Midbrain (tissue), 1 donor: ENCODE measurements at regions not wholly inside any gene's neighbourhood (a gene's known extent, or its start where the extent isn't known, plus 50 kb on each side); places are given as distances from the start of the nearest gene placed in this dataset.

Experiments
- DNase-seq: peaks from one replicate; lab custom pipeline; 2025; lab: John Stamatoyannopoulos, UW

DNA sequence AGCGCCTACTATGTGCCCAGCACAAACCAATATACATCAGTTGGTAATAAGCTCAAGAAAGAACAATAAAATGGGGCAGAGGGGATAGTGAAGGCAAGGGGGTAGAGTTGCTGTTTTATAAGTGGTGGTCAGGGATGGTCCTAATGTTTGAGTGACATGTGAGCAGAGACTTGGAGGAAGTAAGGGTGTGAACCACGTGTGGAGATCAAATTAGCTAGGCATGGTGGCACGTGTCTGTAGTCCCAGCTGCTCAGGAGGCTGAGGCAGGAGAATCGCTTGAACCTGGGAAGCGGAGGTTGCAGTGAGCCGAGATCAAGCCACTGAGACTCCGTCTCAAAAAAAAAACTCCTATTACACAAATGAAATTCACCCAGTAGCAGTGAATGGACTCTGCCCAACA, 56.5 kb downstream of the IRX6 start:
- DNase-seq = no peak

DNA sequence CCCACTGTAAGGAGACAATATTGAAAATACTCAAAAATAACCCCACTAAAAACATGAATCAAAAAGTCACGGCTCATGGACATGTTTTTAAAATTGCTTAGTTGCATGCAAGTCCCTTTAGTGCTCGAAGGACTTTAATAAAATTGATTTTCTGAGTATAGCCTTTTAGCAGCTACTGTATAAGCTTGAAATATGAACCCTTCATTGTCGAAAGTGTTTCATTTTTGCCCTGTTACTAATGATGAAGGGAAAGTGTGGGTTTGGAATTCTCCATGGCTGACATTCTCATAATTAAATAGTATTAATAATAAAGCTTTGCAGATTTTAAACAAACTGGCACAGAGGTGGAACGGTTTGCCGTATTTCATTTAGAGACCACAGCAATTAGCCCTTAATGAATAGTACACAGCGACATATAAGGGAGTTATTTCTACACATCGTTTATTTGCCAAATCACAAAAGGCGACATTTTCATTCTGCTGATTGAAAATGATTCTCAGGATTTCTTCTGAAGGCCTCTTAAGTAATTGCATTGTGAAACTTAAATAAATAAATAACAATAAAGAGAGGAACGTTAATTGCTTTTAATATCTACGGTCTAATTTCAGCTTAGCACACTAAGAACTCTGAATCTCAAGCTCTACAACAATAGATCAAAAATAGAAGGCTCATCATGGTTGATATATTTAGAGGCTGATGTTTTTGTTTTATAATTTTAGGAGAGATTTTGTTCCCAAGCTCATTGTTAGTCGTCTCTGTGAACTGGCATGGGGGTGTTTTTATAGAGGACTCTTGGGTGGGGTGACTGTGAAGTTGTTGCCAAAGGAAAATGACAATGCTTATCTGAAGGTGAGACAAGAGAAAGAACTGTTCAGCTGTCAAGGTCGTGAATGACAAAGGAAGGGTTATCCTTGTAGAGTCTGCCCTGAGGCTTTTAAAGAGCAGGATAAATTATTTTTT, 60.6 kb downstream of the IRX6 start:
- DNase-seq = no peak

DNA sequence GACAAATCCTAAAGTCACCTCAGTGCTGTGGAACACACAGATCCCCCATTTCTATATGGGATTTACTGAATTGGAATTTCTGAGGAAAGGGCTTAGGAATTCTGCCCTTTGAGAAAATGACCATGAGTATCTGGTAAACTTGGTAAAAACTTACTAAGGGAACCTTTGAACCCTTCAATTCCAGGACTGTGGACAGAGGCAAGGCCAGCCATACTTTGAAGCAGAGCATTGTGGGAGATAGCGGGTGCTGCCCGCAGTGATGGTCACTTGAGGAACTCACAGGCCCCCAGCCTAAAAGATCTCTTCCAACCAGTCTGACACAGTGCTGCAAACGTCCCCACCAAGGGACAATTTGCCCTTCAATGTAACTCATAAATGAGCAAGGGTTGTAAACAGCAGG, 61.4 kb downstream of the IRX6 start:
- no peak for DNase-seq

DNA sequence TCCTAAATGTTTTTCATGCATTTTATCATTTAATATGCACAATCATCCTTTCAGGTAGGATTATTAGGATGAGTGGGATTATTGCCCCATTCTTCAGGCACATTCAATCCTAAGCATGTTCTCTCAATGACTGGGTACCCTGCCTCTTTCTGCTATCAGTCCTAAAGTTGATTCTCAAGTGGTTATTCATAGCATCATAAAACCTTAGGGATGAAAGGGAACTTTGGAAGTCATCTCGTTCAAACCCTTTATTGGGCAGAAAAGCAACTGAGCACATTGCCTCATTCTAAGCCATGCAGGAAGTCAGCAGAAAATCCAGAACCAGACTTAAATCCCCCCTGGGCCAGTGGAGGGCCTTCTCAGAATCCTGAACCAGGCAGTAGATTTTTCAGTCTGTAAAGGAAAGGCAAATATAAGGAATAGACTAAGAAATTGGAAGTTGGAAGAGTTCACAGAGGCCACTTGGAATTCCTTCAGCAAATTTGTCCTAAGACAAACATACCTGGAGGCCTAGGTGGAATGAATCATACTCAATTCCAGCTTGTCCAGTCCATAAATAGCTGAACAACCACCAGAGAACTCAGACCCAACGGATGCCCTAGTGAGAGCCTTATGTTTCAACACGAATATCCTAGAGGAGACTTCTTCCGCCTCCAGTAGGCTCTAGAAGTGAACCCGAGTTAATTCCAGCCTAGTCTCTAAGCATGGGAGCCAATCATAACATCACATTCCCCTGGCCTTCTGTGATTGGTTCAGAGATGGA, 62.7 kb downstream of the IRX6 start:
- DNase-seq = no peak

DNA sequence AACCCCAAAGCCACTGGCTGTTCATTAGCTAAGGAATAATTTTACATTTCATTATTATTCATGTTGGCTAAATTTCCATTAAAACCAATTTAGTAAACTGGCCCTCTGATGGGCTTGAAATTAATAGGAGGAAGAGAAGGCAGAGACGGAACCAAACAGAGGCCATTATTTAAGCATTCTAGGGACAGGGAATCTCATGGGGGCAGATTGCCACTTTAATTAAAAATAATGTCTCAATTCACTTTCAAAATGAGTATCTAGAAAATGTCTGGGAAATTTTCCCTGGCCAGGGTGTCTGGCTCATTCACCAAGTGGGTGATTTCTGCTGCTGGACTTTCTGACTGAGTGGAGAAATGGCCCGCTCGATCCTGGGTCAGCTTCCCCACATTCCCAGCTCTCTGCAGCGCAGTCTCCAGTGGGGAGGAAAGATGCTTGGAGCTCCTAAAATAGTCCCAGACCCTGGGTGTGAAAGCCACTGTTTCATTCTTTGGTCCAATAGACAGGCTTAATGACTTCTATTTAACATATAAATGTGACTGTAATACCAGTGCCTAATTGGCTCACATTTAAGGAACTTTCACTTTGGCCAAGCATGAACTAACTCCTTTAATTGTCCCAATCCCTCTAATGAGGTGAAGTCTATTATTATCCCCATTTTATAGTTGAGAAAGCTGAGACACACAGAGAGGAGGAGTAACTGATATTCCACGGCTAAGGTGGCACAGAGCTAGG, 64.3 kb downstream of the IRX6 start:
- DNase-seq = no peak

DNA sequence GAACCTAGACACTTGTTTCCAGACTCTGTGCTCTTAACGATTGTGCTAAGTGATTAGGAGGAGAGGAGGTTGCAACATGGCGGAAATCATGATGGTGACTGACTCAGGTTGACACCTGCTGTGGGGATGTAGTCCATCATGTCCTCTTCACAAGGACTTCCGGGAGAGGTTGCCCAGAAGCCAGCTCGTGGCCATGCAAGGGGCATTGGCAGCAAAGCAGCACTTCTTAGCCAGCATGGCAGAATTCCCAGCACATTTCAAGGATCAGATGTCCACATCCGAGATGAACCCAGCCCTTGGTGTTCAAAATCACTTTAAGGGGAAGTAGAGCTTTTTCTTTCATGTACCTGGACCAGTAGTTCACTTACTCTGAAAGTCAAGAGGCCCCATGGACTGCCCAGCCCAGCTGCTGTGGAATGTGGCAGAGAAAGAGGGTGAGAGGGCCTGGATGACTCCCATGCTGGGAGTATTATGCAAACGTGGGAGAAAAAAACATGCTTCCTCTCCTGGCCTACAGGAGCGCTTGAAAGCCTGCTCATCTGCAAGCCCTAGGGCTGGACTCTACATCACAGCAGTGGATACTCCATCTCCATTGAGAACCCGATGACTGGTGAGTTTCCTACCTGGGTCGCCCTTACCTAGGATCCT, 65.5 kb downstream of the IRX6 start:
- peak; percentile 13 for DNase-seq

DNA sequence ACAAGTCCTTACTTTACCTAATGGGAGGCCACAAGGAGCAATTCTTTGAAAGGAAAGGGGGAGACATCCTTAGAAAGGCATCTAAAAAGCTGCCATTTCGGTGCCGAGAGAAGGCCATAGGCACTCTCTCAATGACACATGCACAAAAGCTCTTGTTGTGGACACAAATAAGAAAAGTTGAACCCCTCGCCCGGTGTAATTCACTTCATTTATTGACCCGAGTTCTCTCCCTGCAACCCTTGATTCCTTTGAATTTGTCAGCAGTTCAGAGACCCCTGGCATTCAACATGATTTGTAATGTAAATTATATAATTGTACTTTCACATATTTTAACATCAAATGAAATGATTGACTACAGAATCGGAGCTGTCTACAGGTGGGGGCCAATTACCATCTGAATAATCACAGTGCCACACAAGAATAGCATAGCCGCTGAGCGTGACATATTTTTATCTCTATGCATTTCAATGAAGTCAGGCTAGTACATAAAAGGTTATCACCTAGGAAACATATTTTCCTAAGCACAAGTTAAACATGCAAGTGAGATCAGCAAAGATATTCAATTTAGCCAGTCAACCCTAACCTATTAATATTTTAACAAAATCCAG, 66.7 kb downstream of the IRX6 start:
- DNase-seq = no peak

DNA sequence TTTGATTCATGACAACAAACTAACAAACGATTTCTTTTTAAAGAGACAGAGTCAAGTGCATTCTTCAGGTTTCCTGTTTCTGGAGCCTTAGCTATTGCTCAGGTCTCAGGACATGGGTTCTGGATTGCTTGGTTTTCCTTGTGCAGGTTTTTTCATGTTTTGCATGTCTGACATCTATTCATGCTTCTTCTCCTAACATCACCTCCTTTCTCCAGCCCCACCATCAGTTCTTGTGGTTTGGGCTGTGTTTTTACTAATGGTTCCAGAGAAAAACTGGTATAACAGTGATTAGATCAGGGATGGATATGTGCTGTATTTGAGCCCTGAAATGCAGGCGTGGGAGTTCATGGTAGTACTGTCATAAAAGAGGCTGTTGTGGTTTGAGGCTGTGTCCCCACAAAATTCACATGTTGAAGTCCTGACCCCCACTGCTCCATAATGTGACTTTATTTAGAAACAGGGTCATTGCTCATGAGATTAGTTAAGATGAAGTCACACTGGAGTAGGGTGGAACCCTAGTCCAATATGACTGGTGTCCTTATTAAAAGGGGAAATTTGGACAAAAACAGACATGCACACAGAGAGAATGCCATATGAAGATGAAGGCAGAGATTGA, 67.9 kb downstream of the IRX6 start:
- no peak for DNase-seq

DNA sequence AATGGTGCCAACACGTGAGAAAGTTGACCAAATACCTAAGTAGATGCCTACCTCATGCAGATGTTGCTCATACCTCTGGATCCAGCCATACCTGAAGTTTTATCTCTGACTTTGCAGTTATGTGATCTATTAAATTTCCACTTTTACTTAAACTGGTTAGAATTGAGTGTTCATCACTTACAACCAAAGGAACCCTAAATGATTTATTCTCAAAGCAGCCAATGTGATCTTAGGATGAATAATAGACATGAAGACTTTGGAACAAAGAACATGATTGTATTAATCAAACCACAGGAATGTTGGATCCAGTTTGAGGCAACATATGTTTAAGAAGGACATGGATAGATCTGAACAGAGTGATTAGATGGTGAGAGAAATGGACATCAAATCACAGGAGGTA, 68.7 kb downstream of the IRX6 start:
- no peak for DNase-seq

DNA sequence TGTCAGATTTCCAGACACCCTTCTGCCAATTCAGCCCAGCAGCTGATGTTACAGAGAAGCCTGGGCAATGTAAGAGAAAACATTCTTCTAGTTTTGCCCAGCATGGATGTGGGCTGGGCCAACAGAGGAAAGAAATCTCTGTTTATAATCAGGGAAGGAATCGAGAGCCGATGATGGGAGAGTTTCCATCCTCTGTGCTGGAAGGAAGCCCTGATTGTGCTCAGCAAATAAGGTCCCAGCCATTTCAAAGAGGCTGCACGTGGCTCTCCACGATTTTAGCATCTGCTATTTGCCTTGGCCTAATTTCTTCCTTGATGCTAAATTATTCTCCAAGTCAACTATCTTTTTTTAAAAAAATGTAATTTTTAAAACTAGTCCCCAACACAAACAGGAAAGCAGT, 70.0 kb downstream of the IRX6 start:
- no peak for DNase-seq

DNA sequence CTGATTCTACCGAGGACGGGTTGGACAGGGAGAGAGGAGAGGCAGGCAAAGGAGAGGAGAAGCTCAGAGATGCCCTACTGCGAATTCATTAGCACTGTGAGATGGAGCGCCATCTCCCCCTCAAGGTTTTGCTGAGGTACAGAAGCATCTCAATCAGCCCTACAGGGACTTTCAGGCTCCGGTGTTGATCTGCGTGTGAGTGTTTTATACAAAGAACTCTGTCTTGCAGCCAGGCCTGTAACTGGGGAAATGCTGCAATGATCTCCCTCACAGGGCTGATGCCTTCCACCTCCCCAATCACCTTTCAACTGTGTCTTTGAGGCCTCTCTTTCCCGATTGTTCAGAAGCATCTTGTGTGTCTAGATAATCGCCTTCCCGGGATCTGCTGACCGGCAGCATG, 74.8 kb downstream of the IRX6 start:
- no peak for DNase-seq

DNA sequence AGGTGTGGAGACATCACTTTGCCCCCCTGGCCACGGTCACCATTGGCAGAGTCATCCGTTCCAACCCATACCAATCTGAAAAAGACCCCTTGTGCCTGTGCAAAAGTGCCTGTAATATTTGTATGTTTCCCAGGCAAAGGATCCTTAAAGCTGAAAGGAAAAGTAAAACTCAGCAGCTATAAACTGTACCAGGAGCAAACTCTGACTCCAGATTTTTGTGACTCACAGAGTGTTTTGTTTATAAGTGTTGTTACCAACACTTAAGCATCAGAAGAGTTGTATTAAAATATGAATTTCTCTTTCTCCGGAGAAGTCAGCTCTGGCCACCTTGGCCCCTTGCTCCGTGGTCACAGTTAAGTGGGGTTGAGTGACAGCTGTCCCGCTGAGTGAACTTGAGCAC, 75.9 kb downstream of the IRX6 start:
- no peak for DNase-seq

DNA sequence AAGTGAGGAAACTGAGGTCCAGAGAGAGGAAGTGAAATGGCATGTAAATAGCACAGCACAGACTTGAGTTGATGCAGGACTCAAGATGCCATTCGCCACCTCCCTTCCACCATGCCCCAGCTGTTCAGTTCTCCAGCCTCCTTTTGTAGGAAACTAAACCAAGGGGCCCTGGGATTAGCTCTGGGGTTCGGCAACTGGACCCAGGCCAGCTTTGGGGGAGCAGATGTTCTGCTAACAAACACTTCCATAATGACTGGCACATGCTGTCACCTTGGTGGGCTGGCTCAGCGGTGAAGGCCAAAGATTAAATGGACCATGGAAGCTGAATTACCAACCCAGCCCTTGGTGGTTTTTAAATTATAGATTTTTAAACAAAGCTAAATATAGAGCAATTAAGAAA, 77.0 kb downstream of the IRX6 start:
- no peak for DNase-seq

DNA sequence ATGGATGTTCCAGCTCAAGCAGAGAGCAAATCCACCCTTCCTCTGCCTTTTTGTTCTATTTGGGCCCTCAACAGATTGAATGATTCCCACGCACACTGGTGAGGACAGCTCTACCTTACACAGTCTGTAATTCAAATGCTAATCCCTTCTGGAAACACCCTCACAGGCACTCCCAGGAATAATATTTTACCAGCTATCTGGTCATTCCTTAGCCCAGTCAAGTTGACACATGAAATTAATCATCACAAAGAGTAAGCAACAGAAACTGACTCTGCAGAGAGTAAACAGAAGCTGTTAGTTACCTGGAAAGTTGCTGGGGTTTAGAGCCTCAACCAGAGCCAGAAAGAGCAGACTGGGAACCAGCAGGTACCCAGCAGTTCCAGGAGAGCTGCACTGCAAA, 75.5 kb upstream of the MMP2 start:
- DNase-seq = no peak

DNA sequence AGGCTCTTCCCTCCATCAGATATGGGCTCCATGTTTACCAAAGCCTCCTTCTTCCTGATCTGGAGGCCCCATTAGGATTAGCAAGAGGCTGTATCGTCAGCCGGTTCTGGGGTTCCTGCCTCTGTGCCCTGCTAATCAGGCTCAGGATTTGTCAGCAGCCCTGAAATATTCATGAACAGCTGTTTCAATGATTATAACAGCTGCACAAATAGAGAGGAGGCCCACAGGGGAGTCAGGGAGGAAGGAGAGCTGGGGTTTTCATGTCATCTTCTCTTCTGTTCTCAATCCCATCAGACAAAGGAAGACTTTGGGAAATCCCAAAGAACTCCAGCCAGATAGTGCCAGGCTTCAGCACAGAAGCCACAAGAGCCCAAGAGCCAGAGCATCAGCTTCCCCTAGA, 72.3 kb upstream of the MMP2 start:
- DNase-seq = no peak

DNA sequence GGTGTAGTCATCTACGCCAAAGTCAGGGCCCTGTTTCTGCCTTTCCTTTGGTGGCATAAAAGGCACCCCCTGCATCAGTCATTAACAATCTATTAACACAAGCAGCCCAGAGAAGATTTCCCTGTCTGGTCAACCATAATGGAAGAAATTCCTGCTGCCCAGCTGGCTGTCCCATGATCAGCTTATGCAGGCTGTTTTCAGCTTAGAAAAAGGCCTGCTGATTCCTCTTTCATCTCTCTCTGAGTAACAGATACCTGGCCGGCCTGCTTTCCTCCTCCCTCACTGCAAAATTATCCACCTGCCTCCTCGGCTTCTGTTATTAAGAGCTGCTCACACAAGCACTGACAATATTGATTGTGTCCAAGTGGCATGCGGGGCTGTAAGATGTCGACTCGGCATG, 70.3 kb upstream of the MMP2 start:
- no peak for DNase-seq

DNA sequence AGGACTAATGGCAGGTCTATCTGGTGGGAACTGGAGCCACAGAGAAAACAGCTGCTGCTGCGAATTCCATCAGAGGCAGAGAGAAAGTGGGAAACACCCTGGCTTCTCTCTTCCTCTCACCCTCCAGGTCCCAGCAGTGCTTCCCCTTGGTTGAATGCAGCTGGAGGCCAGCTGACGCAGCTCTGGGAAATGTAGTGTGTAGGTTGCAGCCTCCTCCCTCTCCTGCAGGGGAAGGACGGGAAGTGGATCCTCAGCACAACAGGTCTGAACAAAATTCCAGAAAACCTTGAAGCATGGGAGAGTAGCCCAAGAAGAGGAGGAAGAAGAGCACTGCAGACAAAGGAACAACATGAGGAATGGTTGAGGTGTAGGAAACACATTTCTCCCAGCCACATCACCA, 67.8 kb upstream of the MMP2 start:
- no peak for DNase-seq

DNA sequence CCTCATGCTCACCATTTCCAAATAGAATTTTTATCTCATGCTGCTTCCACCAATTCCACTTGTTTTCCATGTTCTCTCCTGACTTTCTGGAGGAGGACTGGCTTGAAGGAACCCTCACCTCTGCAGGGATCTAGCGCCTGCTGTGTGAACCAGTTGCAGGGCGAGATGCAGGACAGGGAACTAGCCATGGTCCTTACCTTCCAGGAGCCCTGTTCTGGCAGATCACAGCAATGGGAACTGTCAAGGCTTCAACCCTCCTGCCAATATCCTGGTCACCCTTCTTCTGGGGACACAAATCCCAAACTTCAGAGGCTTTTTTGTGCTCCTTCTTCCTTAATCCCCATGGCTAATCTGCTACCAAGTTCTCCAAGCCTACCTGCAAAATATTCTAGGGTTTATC, 60.4 kb upstream of the MMP2 start:
- no peak for DNase-seq

DNA sequence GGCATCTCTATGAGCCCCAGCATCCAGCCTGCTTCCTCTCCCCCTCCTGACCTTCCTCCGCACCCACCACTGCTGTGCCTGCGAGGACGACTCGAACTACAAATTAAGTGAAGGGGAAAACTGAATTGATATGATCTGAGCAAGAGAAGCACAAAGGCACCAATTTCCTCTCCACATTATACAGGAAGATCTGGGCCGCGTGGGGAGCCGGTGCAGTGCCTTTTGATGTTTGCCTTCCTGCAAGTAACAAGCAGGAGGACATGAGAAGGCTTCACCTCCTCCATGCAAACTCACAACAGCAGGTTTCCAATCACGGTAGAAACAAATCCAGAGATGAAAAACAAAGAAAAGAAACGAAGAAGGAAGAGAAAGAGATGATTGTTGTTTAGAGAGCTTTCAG, 57.8 kb upstream of the MMP2 start:
- no peak for DNase-seq

DNA sequence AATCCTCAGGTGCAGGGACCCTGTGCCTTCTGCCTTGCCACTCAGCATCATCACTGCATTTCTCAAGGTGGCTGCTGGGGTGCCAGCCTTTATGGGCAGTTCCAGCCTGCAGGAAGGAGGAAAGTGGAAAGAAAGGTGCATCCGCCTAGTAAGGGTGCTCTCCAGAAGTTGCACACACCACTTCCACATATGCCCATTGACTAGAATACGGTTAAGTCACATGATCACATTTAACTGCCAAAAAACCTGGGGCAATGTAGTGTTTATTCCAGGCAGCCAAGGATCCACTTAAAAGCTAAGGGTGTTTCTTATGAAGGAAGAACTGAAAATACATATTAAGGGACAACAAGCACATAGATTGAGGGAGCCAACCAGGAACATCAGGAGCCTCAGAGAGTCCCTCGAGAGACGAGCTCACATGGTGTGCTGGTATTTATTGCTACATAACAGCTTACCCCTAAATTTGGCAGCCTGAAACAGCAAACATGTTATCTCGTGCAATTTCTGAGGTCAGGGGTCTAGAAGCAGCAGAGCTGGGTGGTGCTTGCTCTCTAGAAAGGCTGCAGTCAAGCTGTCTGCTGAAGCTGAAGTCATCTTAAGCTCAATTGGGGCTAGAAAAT, 52.0 kb upstream of the MMP2 start:
- no peak for DNase-seq
